HG02884 (cell line): ENCODE measurements at regions not wholly inside any gene's neighbourhood (a gene's known extent, or its start where the extent isn't known, plus 50 kb on each side); places are given as distances from the start of the nearest gene placed in this dataset.
"Not testable (repeated sequence)": the region's sequence is repeated elsewhere in the genome, so short reads cannot be mapped to it uniquely, and the experiment has no call there.

ENCODE experiments used
- ATAC-seq: cut with Tn5 transposase; IDR thresholded peaks from one replicate; pipeline ENCODE4 v1.9.1; 2021; ENCODE audit warnings: mild to moderate bottlenecking, moderate library complexity; ENCODE audit not compliant: unreplicated experiment

GRCh38 chr14:24744641-24745040, 110.7 kb upstream of the GZMB start:
- ATAC-seq: no peak

GRCh38 chr14:24741871-24742270, 107.9 kb upstream of the GZMB start:
- no peak for ATAC-seq

- ATAC-seq: no peak
Observed at GRCh38 chr14:24735984-24736630, 102.1 kb upstream of the GZMB start.

- no peak for ATAC-seq
Observed at GRCh38 chr14:24734917-24735500, 101.0 kb upstream of the GZMB start.

- no peak for ATAC-seq
Observed at GRCh38 chr14:24726480-24726879, 92.5 kb upstream of the GZMB start.

- ATAC-seq: no peak
Observed at GRCh38 chr14:24725311-24725710, 91.3 kb upstream of the GZMB start.

GRCh38 chr14:24721775-24722174, 87.8 kb upstream of the GZMB start:
- ATAC-seq: no peak

GRCh38 chr14:24715239-24715638, 81.2 kb upstream of the GZMB start:
- no peak for ATAC-seq

- no peak for ATAC-seq
Observed at GRCh38 chr14:24713404-24713803, 79.4 kb upstream of the GZMB start.

GRCh38 chr14:24712909-24713308, 78.9 kb upstream of the GZMB start:
- ATAC-seq: no peak

GRCh38 chr14:24712374-24712773, 78.4 kb upstream of the GZMB start:
- ATAC-seq: no peak

GRCh38 chr14:24710403-24711112, 76.6 kb upstream of the GZMB start:
- no peak for ATAC-seq

GRCh38 chr14:24708684-24709083, 74.7 kb upstream of the GZMB start:
- no peak for ATAC-seq

- no peak for ATAC-seq
Observed at GRCh38 chr14:24706351-24706750, 72.4 kb upstream of the GZMB start.

- peak; percentile 95 for ATAC-seq
Observed at GRCh38 chr14:24705840-24706239, 71.8 kb upstream of the GZMB start.

- ATAC-seq: no peak
Observed at GRCh38 chr14:24701062-24701461, 67.1 kb upstream of the GZMB start.

- no peak for ATAC-seq
Observed at GRCh38 chr14:24700511-24700910, 66.5 kb upstream of the GZMB start.

GRCh38 chr14:24699052-24699451, 65.1 kb upstream of the GZMB start:
- ATAC-seq: peak; percentile 49

- ATAC-seq: not testable (repeated sequence)
Observed at GRCh38 chr14:24696280-24696920, 62.4 kb upstream of the GZMB start.

- no peak for ATAC-seq
Observed at GRCh38 chr14:24695265-24696241, 61.6 kb upstream of the GZMB start.

- no peak for ATAC-seq
Observed at GRCh38 chr14:24694680-24695079, 60.7 kb upstream of the GZMB start.
